Uterus (tissue), 2 donors: ENCODE measurements at regions not wholly inside any gene's neighbourhood (a gene's known extent, or its start where the extent isn't known, plus 50 kb on each side); places are given as distances from the start of the nearest gene placed in this dataset.

Experiments used
- POLR2A ChIP-seq, 2 donors: fragments of 450-650 bp; IDR thresholded peaks; one replicate each; pipeline ENCODE4 v1.6.1; 2016; ENCODE audit warnings: antibody characterized with exemption in 2 of 2, mild to moderate bottlenecking in 1 of 2, moderate library complexity in 1 of 2
- TF ChIP-seq, protein P1 (sequence below), 4 experiments: fragments of 200-600 bp in 2 of 4; fragments of 450-650 bp in 2 of 4; sonication (generic) in 2 of 4; IDR thresholded peaks; one replicate each; pipeline ENCODE4 v1.5.1; 2016 to 2019; ENCODE audit warnings: antibody characterized with exemption in 4 of 4, mild to moderate bottlenecking in 2 of 4, moderate library complexity in 1 of 4

DNA sequence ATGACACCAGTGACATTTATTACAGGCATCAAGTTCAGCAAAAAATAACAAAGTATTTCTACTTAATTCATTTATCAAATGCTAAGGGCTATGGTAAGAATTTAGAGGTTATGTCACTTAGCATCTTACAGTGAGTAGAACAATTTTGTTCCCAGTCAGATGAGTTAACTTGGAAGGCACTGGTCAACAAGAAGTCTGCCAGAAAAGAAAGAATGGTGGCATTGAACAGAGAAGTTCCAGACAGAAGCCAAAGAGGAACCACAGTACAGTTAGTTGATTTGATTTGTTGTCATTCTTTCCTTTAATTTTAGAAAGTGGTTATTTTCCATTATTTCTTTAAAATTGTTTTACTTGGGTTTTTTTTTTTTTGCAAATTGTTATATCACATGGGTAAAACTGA, 232.2 kb upstream of the PKN2 start:
- TF ChIP-seq, protein P1, sequence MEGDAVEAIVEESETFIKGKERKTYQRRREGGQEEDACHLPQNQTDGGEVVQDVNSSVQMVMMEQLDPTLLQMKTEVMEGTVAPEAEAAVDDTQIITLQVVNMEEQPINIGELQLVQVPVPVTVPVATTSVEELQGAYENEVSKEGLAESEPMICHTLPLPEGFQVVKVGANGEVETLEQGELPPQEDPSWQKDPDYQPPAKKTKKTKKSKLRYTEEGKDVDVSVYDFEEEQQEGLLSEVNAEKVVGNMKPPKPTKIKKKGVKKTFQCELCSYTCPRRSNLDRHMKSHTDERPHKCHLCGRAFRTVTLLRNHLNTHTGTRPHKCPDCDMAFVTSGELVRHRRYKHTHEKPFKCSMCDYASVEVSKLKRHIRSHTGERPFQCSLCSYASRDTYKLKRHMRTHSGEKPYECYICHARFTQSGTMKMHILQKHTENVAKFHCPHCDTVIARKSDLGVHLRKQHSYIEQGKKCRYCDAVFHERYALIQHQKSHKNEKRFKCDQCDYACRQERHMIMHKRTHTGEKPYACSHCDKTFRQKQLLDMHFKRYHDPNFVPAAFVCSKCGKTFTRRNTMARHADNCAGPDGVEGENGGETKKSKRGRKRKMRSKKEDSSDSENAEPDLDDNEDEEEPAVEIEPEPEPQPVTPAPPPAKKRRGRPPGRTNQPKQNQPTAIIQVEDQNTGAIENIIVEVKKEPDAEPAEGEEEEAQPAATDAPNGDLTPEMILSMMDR (IDR thresholded peaks at IDR 0.05): no peak
- TF ChIP-seq POLR2A (IDR thresholded peaks at IDR 0.05): no peak
